DOHH2 (cell line): ENCODE measurements at regions not wholly inside any gene's neighbourhood (a gene's known extent, or its start where the extent isn't known, plus 50 kb on each side); places are given as distances from the start of the nearest gene placed in this dataset.

Experiments used
- CTCF ChIP-seq: fragments of 200-600 bp; sonication (generic); IDR thresholded peaks from one replicate; pipeline ENCODE4 v1.5.1; 2014; ENCODE audit warnings: antibody characterized with exemption, mild to moderate bottlenecking, low read depth, low read length; ENCODE audit not compliant: poor library complexity, severe bottlenecking
- EZH2phosphoT487 ChIP-seq: fragments of 200-600 bp; sonication (generic); IDR thresholded peaks from 2 replicates; pipeline ENCODE4 v1.6.1; 2017; ENCODE audit warnings: borderline replicate concordance, mild to moderate bottlenecking, antibody characterized with exemption, low read length, moderate library complexity, mixed read lengths

GRCh38 chr20:55229451-55229850 lies 754.1 kb downstream of the DOK5 start:
- no peak for TF ChIP-seq CTCF
- TF ChIP-seq EZH2phosphoT487: no peak
